Activated B cell treated with CpG ODN at 0.5 μM for 24 hours (primary cell): ENCODE measurements at regions not wholly inside any gene's neighbourhood (a gene's known extent, or its start where the extent isn't known, plus 50 kb on each side); places are given as distances from the start of the nearest gene placed in this dataset.
A peak's percentile ranks its signal among the peaks of the same experiment; 100 is the strongest.

Experiments
- ATAC-seq: fragments of 200-7000 bp; cut with Tn5 transposase; one replicate; pipeline ENCODE4 v1.10.0; 2021; ENCODE audit warnings: low read depth, mild to moderate bottlenecking, moderate library complexity
- CTCF ChIA-PET: fragments of 350-600 bp; sonication (Branson Sonifier 250); formaldehyde crosslinking; loops from one replicate; lab custom pipeline; 2021; ENCODE audit warnings: antibody characterized with exemption; lab: Charles Lee
- POLR2A ChIA-PET: fragments of 350-600 bp; sonication (Branson Sonifier 250); formaldehyde crosslinking; loops from one replicate; lab custom pipeline; 2021; ENCODE audit warnings: antibody characterized with exemption; lab: Charles Lee
- DNase-seq: peaks from one replicate; pipeline ENCODE4 v3.0.0; 2022
- H3K27ac Mint-ChIP-seq: one replicate; pipeline ENCODE4 v1.8.0; 2020; ENCODE audit warnings: mixed read lengths
- H3K27me3 Mint-ChIP-seq: one replicate; pipeline ENCODE4 v1.8.0; 2021; ENCODE audit warnings: mixed read lengths
- H3K36me3 Mint-ChIP-seq: one replicate; pipeline ENCODE4 v1.8.0; 2021; ENCODE audit warnings: low read depth, mixed read lengths
- H3K4me1 Mint-ChIP-seq: one replicate; pipeline ENCODE4 v1.8.0; 2021; ENCODE audit warnings: mixed read lengths
- H3K4me3 Mint-ChIP-seq: one replicate; pipeline ENCODE4 v1.8.0; 2020; ENCODE audit warnings: mild to moderate bottlenecking, mixed read lengths
- H3K9me3 Mint-ChIP-seq: one replicate; pipeline ENCODE4 v1.8.0; 2020; ENCODE audit warnings: mixed read lengths
- intact Hi-C: fragments of 100-400 bp; cut with micrococcal nuclease; formaldehyde crosslinking; loops from one replicate; pipeline ENCODE4 v1.15.1; 2024
- TF ChIP-seq, protein P1 (sequence below): fragments of 200-600 bp; IDR thresholded peaks from one replicate; pipeline ENCODE4 v1.8.0; 2022; ENCODE audit warnings: antibody characterized with exemption, mild to moderate bottlenecking

- Mint-ChIP-seq H3K4me3 (peak overlapping the region; percentile 52), H3K27ac (peak overlapping the region; percentile 81), H3K36me3 (peaks cover 27% of the 10 kb centered on the region), H3K4me1 (peaks cover 51% of the 10 kb centered on the region), H3K9me3 (peaks cover 1% of the 10 kb centered on the region), H3K27me3 (no peaks in the 10 kb centered on the region)
- intact Hi-C loops, result loop anchor here (1.0 to 10.0 kb wide), 4 partner anchors 15 to 347 kb away; no protein-coding TSS in a partner anchor
- CTCF ChIA-PET, result no interaction called here
- POLR2A ChIA-PET, result interaction anchor here (1.0 to 1.6 kb wide), 3 partner anchors 13 to 43 kb away, joined by 3 to 15 read pairs (median 4); no protein-coding TSS in a partner anchor
- peak; percentile 53 for ATAC-seq
- TF ChIP-seq, protein P1, sequence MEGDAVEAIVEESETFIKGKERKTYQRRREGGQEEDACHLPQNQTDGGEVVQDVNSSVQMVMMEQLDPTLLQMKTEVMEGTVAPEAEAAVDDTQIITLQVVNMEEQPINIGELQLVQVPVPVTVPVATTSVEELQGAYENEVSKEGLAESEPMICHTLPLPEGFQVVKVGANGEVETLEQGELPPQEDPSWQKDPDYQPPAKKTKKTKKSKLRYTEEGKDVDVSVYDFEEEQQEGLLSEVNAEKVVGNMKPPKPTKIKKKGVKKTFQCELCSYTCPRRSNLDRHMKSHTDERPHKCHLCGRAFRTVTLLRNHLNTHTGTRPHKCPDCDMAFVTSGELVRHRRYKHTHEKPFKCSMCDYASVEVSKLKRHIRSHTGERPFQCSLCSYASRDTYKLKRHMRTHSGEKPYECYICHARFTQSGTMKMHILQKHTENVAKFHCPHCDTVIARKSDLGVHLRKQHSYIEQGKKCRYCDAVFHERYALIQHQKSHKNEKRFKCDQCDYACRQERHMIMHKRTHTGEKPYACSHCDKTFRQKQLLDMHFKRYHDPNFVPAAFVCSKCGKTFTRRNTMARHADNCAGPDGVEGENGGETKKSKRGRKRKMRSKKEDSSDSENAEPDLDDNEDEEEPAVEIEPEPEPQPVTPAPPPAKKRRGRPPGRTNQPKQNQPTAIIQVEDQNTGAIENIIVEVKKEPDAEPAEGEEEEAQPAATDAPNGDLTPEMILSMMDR, result no peak
- no peak for DNase-seq
Measured at GRCh38 chr16:17027488-17028129, 443.2 kb downstream of the XYLT1 start.

- H3K4me3 Mint-ChIP-seq, result no peak overlapping the region
- H3K4me1 Mint-ChIP-seq, result peaks cover 34% of the 10 kb centered on the region
- peaks cover 7% of the 10 kb centered on the region for H3K9me3 Mint-ChIP-seq
- DNase-seq (no peak), ATAC-seq (no peak)
- ChIA-PET POLR2A (no interaction called here), CTCF (no interaction called here)
- no peak overlapping the region for H3K27ac Mint-ChIP-seq
- TF ChIP-seq, protein P1, result no peak
- peaks cover 37% of the 10 kb centered on the region for H3K36me3 Mint-ChIP-seq
- H3K27me3 Mint-ChIP-seq, result no peaks in the 10 kb centered on the region
- intact Hi-C loops, result loop anchor here (5.0 to 10.0 kb wide), 2 partner anchors 273 to 345 kb away; no protein-coding TSS in a partner anchor
Measured at GRCh38 chr16:17029602-17030350, 441.0 kb downstream of the XYLT1 start.

- intact Hi-C loops, result no loop called here
- H3K27me3 Mint-ChIP-seq, result no peaks in the 10 kb centered on the region
- peaks cover 7% of the 10 kb centered on the region for H3K9me3 Mint-ChIP-seq
- no peak overlapping the region for H3K4me3 Mint-ChIP-seq
- ChIA-PET POLR2A (no interaction called here), CTCF (no interaction called here)
- no peak overlapping the region for H3K27ac Mint-ChIP-seq
- H3K36me3 Mint-ChIP-seq, result peaks cover 37% of the 10 kb centered on the region
- H3K4me1 Mint-ChIP-seq, result peaks cover 17% of the 10 kb centered on the region
- DNase-seq, result no peak
- TF ChIP-seq, protein P1, result no peak
- ATAC-seq, result no peak
Measured at GRCh38 chr16:17031484-17032268, 439.1 kb downstream of the XYLT1 start.

DNA sequence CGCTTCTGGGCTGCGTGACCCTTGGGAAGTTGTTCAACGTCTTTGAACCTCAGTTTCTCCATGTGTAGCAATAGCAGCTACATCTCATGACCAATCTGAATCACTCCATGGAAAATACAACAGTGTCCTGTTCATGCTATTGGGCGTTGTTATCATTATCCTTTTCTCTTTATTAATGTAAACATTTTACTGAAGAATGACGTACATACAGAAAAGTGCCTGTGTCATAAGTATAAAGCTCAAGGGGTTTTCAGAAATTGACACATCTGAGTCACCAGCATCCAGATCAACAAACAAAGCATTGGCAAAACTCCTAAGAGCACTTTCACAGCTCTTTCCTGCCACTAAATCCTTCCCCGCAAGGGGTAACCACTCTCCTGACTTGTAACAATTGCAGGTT is 438.4 kb downstream of the XYLT1 start:
- no peak for DNase-seq
- Mint-ChIP-seq H3K27ac (no peak overlapping the region), H3K27me3 (no peaks in the 10 kb centered on the region), H3K4me1 (peaks cover 10% of the 10 kb centered on the region), H3K36me3 (peaks cover 37% of the 10 kb centered on the region), H3K9me3 (peaks cover 7% of the 10 kb centered on the region), H3K4me3 (no peak overlapping the region)
- intact Hi-C loops, result no loop called here
- ATAC-seq, result no peak
- CTCF ChIA-PET, result no interaction called here
- TF ChIP-seq, protein P1, result no peak
- POLR2A ChIA-PET, result no interaction called here
